ENCODE measurements at regions not wholly inside any gene's neighbourhood (a gene's known extent, or its start where the extent isn't known, plus 50 kb on each side); places are given as distances from the start of the nearest gene placed in this dataset.
"Not testable (repeated sequence)": the region's sequence is repeated elsewhere in the genome, so short reads cannot be mapped to it uniquely, and the experiment has no call there.

- POLR2A ChIA-PET; H3K4me3 ChIP-seq (ENCODE audit: low read depth, low read length); H3K36me3 ChIP-seq (ENCODE audit: control insufficient read depth in 2 of 2, insufficient read depth in 1 of 2, low read length in 2 of 2); H3K27ac ChIP-seq (ENCODE audit: extremely low read depth, low read depth, low read length); CTCF ChIA-PET; H3K4me1 ChIP-seq (ENCODE audit: control insufficient read depth, insufficient read depth, low read length); H3K9me3 ChIP-seq (ENCODE audit: control insufficient read depth, insufficient read depth, low read depth, low read length): not testable (repeated sequence)
Observed at GRCh38 chr15:24331964-24332363, 343.6 kb upstream of the NPAP1 start.

- POLR2A ChIA-PET; H3K36me3 ChIP-seq (ENCODE audit: control insufficient read depth in 2 of 2, insufficient read depth in 1 of 2, low read length in 2 of 2); H3K4me1 ChIP-seq (ENCODE audit: control insufficient read depth, insufficient read depth, low read length); H3K9me3 ChIP-seq (ENCODE audit: control insufficient read depth, insufficient read depth, low read depth, low read length); H3K27ac ChIP-seq (ENCODE audit: extremely low read depth, low read depth, low read length); H3K4me3 ChIP-seq (ENCODE audit: low read depth, low read length); CTCF ChIA-PET: not testable (repeated sequence)
Observed at GRCh38 chr15:24341876-24342275, 333.7 kb upstream of the NPAP1 start.

GRCh38 chr15:24352777-24353176 is 322.8 kb upstream of the NPAP1 start:
- CTCF ChIA-PET; H3K9me3 ChIP-seq (ENCODE audit: control insufficient read depth, insufficient read depth, low read depth, low read length); POLR2A ChIA-PET; H3K4me1 ChIP-seq (ENCODE audit: control insufficient read depth, insufficient read depth, low read length); H3K27ac ChIP-seq (ENCODE audit: extremely low read depth, low read depth, low read length); H3K4me3 ChIP-seq (ENCODE audit: low read depth, low read length); H3K36me3 ChIP-seq (ENCODE audit: control insufficient read depth in 2 of 2, insufficient read depth in 1 of 2, low read length in 2 of 2): not testable (repeated sequence)

GRCh38 chr15:24381103-24381502 is 294.5 kb upstream of the NPAP1 start:
- CTCF ChIA-PET; H3K4me1 ChIP-seq (ENCODE audit: control insufficient read depth, insufficient read depth, low read length); H3K4me3 ChIP-seq (ENCODE audit: low read depth, low read length); POLR2A ChIA-PET; H3K36me3 ChIP-seq (ENCODE audit: control insufficient read depth in 2 of 2, insufficient read depth in 1 of 2, low read length in 2 of 2); H3K27ac ChIP-seq (ENCODE audit: extremely low read depth, low read depth, low read length); H3K9me3 ChIP-seq (ENCODE audit: control insufficient read depth, insufficient read depth, low read depth, low read length): not testable (repeated sequence)

GRCh38 chr15:24385258-24385657 is 290.3 kb upstream of the NPAP1 start:
- H3K9me3 ChIP-seq (ENCODE audit: control insufficient read depth, insufficient read depth, low read depth, low read length); H3K36me3 ChIP-seq (ENCODE audit: control insufficient read depth in 2 of 2, insufficient read depth in 1 of 2, low read length in 2 of 2); CTCF ChIA-PET; H3K4me1 ChIP-seq (ENCODE audit: control insufficient read depth, insufficient read depth, low read length); H3K4me3 ChIP-seq (ENCODE audit: low read depth, low read length); POLR2A ChIA-PET; H3K27ac ChIP-seq (ENCODE audit: extremely low read depth, low read depth, low read length): not testable (repeated sequence)

GRCh38 chr15:24394303-24394702 is 281.3 kb upstream of the NPAP1 start:
- ChIA-PET POLR2A (no interaction called here), CTCF (interaction anchor here (0.6 kb wide), 1 partner anchor 569 kb away, joined by 3 read pairs; no protein-coding TSS in a partner anchor)
- Histone ChIP-seq H3K4me3 (ENCODE audit: low read depth, low read length) (no peak overlapping the region), H3K4me1 (ENCODE audit: control insufficient read depth, insufficient read depth, low read length) (no peaks in the 10 kb centered on the region), H3K36me3 (ENCODE audit: control insufficient read depth in 2 of 2, insufficient read depth in 1 of 2, low read length in 2 of 2) (no peaks in the 10 kb centered on the region), H3K9me3 (ENCODE audit: control insufficient read depth, insufficient read depth, low read depth, low read length) (no peaks in the 10 kb centered on the region), H3K27ac (ENCODE audit: extremely low read depth, low read depth, low read length) (no peak overlapping the region)
- TF ChIP-seq ZFP41 (tag by site-specific recombination; IDR thresholded peaks at IDR 0.05; ENCODE audit: borderline replicate concordance): no peak
- no peak for TF ChIP-seq ZNF791 (tag by site-specific recombination; IDR thresholded peaks at IDR 0.05)
- no peak for TF ChIP-seq ZSCAN16 (tag by site-specific recombination; IDR thresholded peaks at IDR 0.05)
- TF ChIP-seq ZNF274 (IDR thresholded peaks at IDR 0.05; ENCODE audit: low read length): no peak
- no peak for TF ChIP-seq ZNF274 (tag by site-specific recombination; IDR thresholded peaks at IDR 0.05; ENCODE audit: borderline replicate concordance)
- no peak for TF ChIP-seq ZNF221 (tag by site-specific recombination; IDR thresholded peaks at IDR 0.05; ENCODE audit: borderline replicate concordance)
- no peak for TF ChIP-seq ZNF169 (tag by site-specific recombination; IDR thresholded peaks at IDR 0.05)

- H3K4me1 ChIP-seq (ENCODE audit: control insufficient read depth, insufficient read depth, low read length); H3K27ac ChIP-seq (ENCODE audit: extremely low read depth, low read depth, low read length); CTCF ChIA-PET; H3K36me3 ChIP-seq (ENCODE audit: control insufficient read depth in 2 of 2, insufficient read depth in 1 of 2, low read length in 2 of 2); POLR2A ChIA-PET; H3K4me3 ChIP-seq (ENCODE audit: low read depth, low read length); H3K9me3 ChIP-seq (ENCODE audit: control insufficient read depth, insufficient read depth, low read depth, low read length): not testable (repeated sequence)
Observed at GRCh38 chr15:24412649-24413048, 262.9 kb upstream of the NPAP1 start.

GRCh38 chr15:24426286-24427054 is 249.1 kb upstream of the NPAP1 start:
- H3K9me3 ChIP-seq (ENCODE audit: control insufficient read depth, insufficient read depth, low read depth, low read length); H3K4me1 ChIP-seq (ENCODE audit: control insufficient read depth, insufficient read depth, low read length); POLR2A ChIA-PET; H3K27ac ChIP-seq (ENCODE audit: extremely low read depth, low read depth, low read length); H3K36me3 ChIP-seq (ENCODE audit: control insufficient read depth in 2 of 2, insufficient read depth in 1 of 2, low read length in 2 of 2); CTCF ChIA-PET; H3K4me3 ChIP-seq (ENCODE audit: low read depth, low read length): not testable (repeated sequence)

- H3K4me1 ChIP-seq (ENCODE audit: control insufficient read depth, insufficient read depth, low read length); POLR2A ChIA-PET; H3K9me3 ChIP-seq (ENCODE audit: control insufficient read depth, insufficient read depth, low read depth, low read length); H3K4me3 ChIP-seq (ENCODE audit: low read depth, low read length); CTCF ChIA-PET; H3K27ac ChIP-seq (ENCODE audit: extremely low read depth, low read depth, low read length); H3K36me3 ChIP-seq (ENCODE audit: control insufficient read depth in 2 of 2, insufficient read depth in 1 of 2, low read length in 2 of 2): not testable (repeated sequence)
Observed at GRCh38 chr15:24427055-24427400, 248.5 kb upstream of the NPAP1 start.

GRCh38 chr15:24435075-24435820 is 240.3 kb upstream of the NPAP1 start:
- CTCF ChIA-PET; POLR2A ChIA-PET; H3K4me1 ChIP-seq (ENCODE audit: control insufficient read depth, insufficient read depth, low read length); H3K36me3 ChIP-seq (ENCODE audit: control insufficient read depth in 2 of 2, insufficient read depth in 1 of 2, low read length in 2 of 2); H3K4me3 ChIP-seq (ENCODE audit: low read depth, low read length); H3K27ac ChIP-seq (ENCODE audit: extremely low read depth, low read depth, low read length); H3K9me3 ChIP-seq (ENCODE audit: control insufficient read depth, insufficient read depth, low read depth, low read length): not testable (repeated sequence)

Measured in HEK293 (cell line).